ENCODE measurements at regions not wholly inside any gene's neighbourhood (a gene's known extent, or its start where the extent isn't known, plus 50 kb on each side); places are given as distances from the start of the nearest gene placed in this dataset.

GRCh38 chr5:111010783-111011182 is 60.7 kb upstream of the TSLP start:
- TF ChIP-seq CTCF (IDR thresholded peaks at IDR 0.05 in 8 of 11, conservative IDR thresholded peaks at IDR 0.05 in 3 of 11) (no peak), POLR2A (IDR thresholded peaks at IDR 0.05) (no peak)
